CD14-positive monocyte (primary cell): ENCODE measurements at regions not wholly inside any gene's neighbourhood (a gene's known extent, or its start where the extent isn't known, plus 50 kb on each side); places are given as distances from the start of the nearest gene placed in this dataset.

Experiments used
- DNase-seq, 3 donors: peaks; one replicate each; pipeline ENCODE4 v3.0.0-alpha.2; 2011 to 2022
- H2AFZ ChIP-seq: 2 replicates; pipeline ENCODE4 v1.6.0; 2012; ENCODE audit warnings: mild to moderate bottlenecking, low read depth, low read length, inconsistent platforms; ENCODE audit not compliant: insufficient read depth, poor library complexity, severe bottlenecking
- H3K27ac ChIP-seq, 2 donors: 1 replicate in 1 of 2; 2 replicates in 1 of 2; pipeline ENCODE4 v1.5.1; 2012 to 2013; ENCODE audit warnings: low read length in 2 of 2, control low read depth in 1 of 2, inconsistent platforms in 1 of 2, low read depth in 1 of 2, mild to moderate bottlenecking in 1 of 2
- H3K27me3 ChIP-seq, 2 donors: one replicate each; pipeline versions ENCODE4 v1.6.0 to v1.6.1; 2011 to 2013; ENCODE audit warnings: low read length in 2 of 2; ENCODE audit not compliant: control insufficient read depth in 2 of 2, insufficient read depth in 2 of 2
- H3K36me3 ChIP-seq, 2 donors: replicated peaks in 1 of 2; 1 replicate in 1 of 2; 2 replicates in 1 of 2; pipeline versions ENCODE4 v1.5.1 to v1.6.1; 2012 to 2013; ENCODE audit warnings: low read length in 2 of 2, control low read depth in 1 of 2, inconsistent platforms in 1 of 2, mild to moderate bottlenecking in 1 of 2; ENCODE audit not compliant: insufficient read depth in 2 of 2, control insufficient read depth in 1 of 2
- H3K4me1 ChIP-seq, 2 donors: 1 replicate in 1 of 2; 2 replicates in 1 of 2; pipeline versions ENCODE4 v1.5.1 to v1.6.1; 2012 to 2013; ENCODE audit warnings: low read length in 2 of 2, control low read depth in 1 of 2, inconsistent platforms in 1 of 2, mild to moderate bottlenecking in 1 of 2, moderate library complexity in 1 of 2; ENCODE audit not compliant: insufficient read depth in 2 of 2, control insufficient read depth in 1 of 2
- H3K4me2 ChIP-seq: replicated peaks from 2 replicates; pipeline ENCODE3; 2012; ENCODE audit warnings: low read length, moderate library complexity, mild to moderate bottlenecking; ENCODE audit not compliant: poor library complexity, severe bottlenecking; ENCODE audit errors: extremely low read depth
- H3K4me3 ChIP-seq, 3 experiments: fragments of 200-600 bp in 1 of 3; sonication (generic) in 1 of 3; replicated peaks in 1 of 3; 1 replicate in 2 of 3; 2 replicates in 1 of 3; pipeline ENCODE4 v1.5.1; 2011 to 2013; ENCODE audit warnings: low read length in 3 of 3, mild to moderate bottlenecking in 3 of 3, control low read depth in 2 of 3, low read depth in 2 of 3, inconsistent platforms in 1 of 3, moderate library complexity in 1 of 3
- H3K79me2 ChIP-seq: 2 replicates; pipeline ENCODE4 v1.6.0; 2012; ENCODE audit warnings: mild to moderate bottlenecking, control low read depth, inconsistent platforms, low read length, moderate library complexity; ENCODE audit not compliant: insufficient read depth
- H3K9ac ChIP-seq: 2 replicates; pipeline ENCODE4 v1.6.0; 2017; ENCODE audit warnings: low read length, mild to moderate bottlenecking; ENCODE audit not compliant: insufficient read depth, poor library complexity, severe bottlenecking
- H3K9me3 ChIP-seq, 2 donors: replicated peaks in 1 of 2; 1 replicate in 1 of 2; 2 replicates in 1 of 2; pipeline versions ENCODE4 v1.5.1 to v1.6.1; 2012 to 2013; ENCODE audit warnings: low read length in 2 of 2, control low read depth in 1 of 2; ENCODE audit not compliant: control insufficient read depth in 1 of 2, insufficient read depth in 1 of 2
- H4K20me1 ChIP-seq: 2 replicates; pipeline ENCODE4 v1.6.0; 2012; ENCODE audit warnings: mild to moderate bottlenecking, low read length, control low read depth, moderate library complexity; ENCODE audit not compliant: insufficient read depth
- H3K27ac Mint-ChIP-seq, 7 donors: one replicate each; pipeline ENCODE4 v1.8.0; 2020; ENCODE audit warnings: mild to moderate bottlenecking in 7 of 7, mixed read lengths in 7 of 7, moderate library complexity in 6 of 7, inconsistent platforms in 2 of 7
- H3K27me3 Mint-ChIP-seq, 3 donors: one replicate each; pipeline ENCODE4 v1.8.0; 2021 to 2022; ENCODE audit warnings: low read depth in 3 of 3, mild to moderate bottlenecking in 3 of 3, mixed read lengths in 3 of 3, moderate library complexity in 3 of 3, inconsistent platforms in 1 of 3
- H3K36me3 Mint-ChIP-seq, 2 donors: one replicate each; pipeline ENCODE4 v1.8.0; 2020; ENCODE audit warnings: mixed read lengths in 2 of 2, inconsistent platforms in 1 of 2, mild to moderate bottlenecking in 1 of 2
- H3K4me1 Mint-ChIP-seq: one replicate; pipeline ENCODE4 v1.8.0; 2020; ENCODE audit warnings: mild to moderate bottlenecking, mixed read lengths
- H3K4me3 Mint-ChIP-seq, 2 donors: one replicate each; pipeline ENCODE4 v1.8.0; 2020; ENCODE audit warnings: mild to moderate bottlenecking in 2 of 2, mixed read lengths in 2 of 2, moderate library complexity in 1 of 2
- H3K9me3 Mint-ChIP-seq, 7 donors: one replicate each; pipeline ENCODE4 v1.8.0; 2020 to 2022; ENCODE audit warnings: mixed read lengths in 7 of 7, mild to moderate bottlenecking in 6 of 7, moderate library complexity in 6 of 7, inconsistent platforms in 2 of 7
- CTCF ChIP-seq: fragments of 200-600 bp; IDR thresholded peaks from one replicate; pipeline ENCODE4 v1.8.0; 2022; ENCODE audit warnings: antibody characterized with exemption, mild to moderate bottlenecking
- WGBS: methylation state at CpG from one replicate; pipeline ENCODE4 v1.1.5; 2013; ENCODE audit warnings: missing lambda C conversion rate; ENCODE audit not compliant: insufficient coverage; 5-methylcytosine and 5-hydroxymethylcytosine counted together
- intact Hi-C, 2 donors: fragments of 100-400 bp; cut with micrococcal nuclease; formaldehyde crosslinking; loops; one replicate each; pipeline versions ENCODE4 v1.15.0 to v1.15.1; 2023

GRCh38 chr4:38330321-38330720 is 333.7 kb upstream of the KLF3 start:
- peaks cover 0 to 3% (median 0%) of the 10 kb centered on the region in 7 donors for H3K9me3 Mint-ChIP-seq
- H3K4me3 ChIP-seq, result no peak overlapping the region
- no peaks in the 10 kb centered on the region for H3K27me3 Mint-ChIP-seq
- H3K4me3 Mint-ChIP-seq, result peak overlapping the region in 1 of 2 donors; percentile 62
- H3K4me1 Mint-ChIP-seq, result peaks cover 73% of the 10 kb centered on the region
- no peak overlapping the region for H3K9ac ChIP-seq
- no peaks in the 10 kb centered on the region for H4K20me1 ChIP-seq
- peak in 1 of 3 donors; percentile 23 for DNase-seq
- no peaks in the 10 kb centered on the region for H3K36me3 ChIP-seq
- H3K27me3 ChIP-seq, result no peaks in the 10 kb centered on the region
- intact Hi-C loops, result no loop called here
- H3K4me2 ChIP-seq, result peak overlapping the region; percentile 28
- peak overlapping the region in 4 of 7 donors; percentile 30 to 89 (median 54) for H3K27ac Mint-ChIP-seq
- no CpG with 5 or more reads among the region's 1 CpG for WGBS
- H3K36me3 Mint-ChIP-seq, result no peaks in the 10 kb centered on the region
- H3K27ac ChIP-seq, result peak overlapping the region; percentile 17 to 55
- peaks cover 72 to 75% of the 10 kb centered on the region in 2 donors for H3K4me1 ChIP-seq
- TF ChIP-seq CTCF, result no peak
- H3K9me3 ChIP-seq, result no peaks in the 10 kb centered on the region
- H3K79me2 ChIP-seq, result no peaks in the 10 kb centered on the region
- peak overlapping the region; percentile 39 for H2AFZ ChIP-seq

- Mint-ChIP-seq H3K36me3 (no peaks in the 10 kb centered on the region), H3K4me1 (peaks cover 79% of the 10 kb centered on the region), H3K27me3 (no peaks in the 10 kb centered on the region), H3K4me3 (peak overlapping the region; percentile 9 to 62), H3K27ac (peak overlapping the region in 4 of 7 donors; percentile 2 to 89 (median 71)), H3K9me3 (peaks cover 0 to 4% (median 0%) of the 10 kb centered on the region in 7 donors)
- DNase-seq, result no peak
- intact Hi-C loops, result no loop called here
- Histone ChIP-seq H3K9me3 (no peaks in the 10 kb centered on the region), H3K79me2 (no peaks in the 10 kb centered on the region), H3K9ac (no peak overlapping the region), H4K20me1 (no peaks in the 10 kb centered on the region), H3K36me3 (no peaks in the 10 kb centered on the region), H3K27me3 (no peaks in the 10 kb centered on the region), H3K27ac (peak overlapping the region in 1 of 2 donors; percentile 55), H2AFZ (peak overlapping the region; percentile 39), H3K4me1 (peaks cover 78 to 82% of the 10 kb centered on the region in 2 donors), H3K4me2 (peak overlapping the region; percentile 28), H3K4me3 (no peak overlapping the region)
- 80% methylated on average over 7 of the region's 7 CpGs for WGBS
- no peak for TF ChIP-seq CTCF
These were observed 333.1 kb upstream of the KLF3 start for GRCh38 chr4:38330936-38331335.
